Loucy (cell line): ENCODE measurements at regions not wholly inside any gene's neighbourhood (a gene's known extent, or its start where the extent isn't known, plus 50 kb on each side); places are given as distances from the start of the nearest gene placed in this dataset.

Experiments
- EZH2phosphoT487 ChIP-seq: fragments of 200-600 bp; IDR thresholded peaks from 2 replicates; pipeline ENCODE4 v1.6.1; 2018; ENCODE audit warnings: antibody characterized with exemption, mild to moderate bottlenecking, moderate library complexity, borderline replicate concordance
- TF ChIP-seq, protein P1 (sequence below): fragments of 200-600 bp; sonication (generic); conservative IDR thresholded peaks from 2 replicates; pipeline ENCODE4 v1.5.1; 2014; ENCODE audit warnings: mild to moderate bottlenecking, antibody characterized with exemption, low read length

- TF ChIP-seq, protein P1, sequence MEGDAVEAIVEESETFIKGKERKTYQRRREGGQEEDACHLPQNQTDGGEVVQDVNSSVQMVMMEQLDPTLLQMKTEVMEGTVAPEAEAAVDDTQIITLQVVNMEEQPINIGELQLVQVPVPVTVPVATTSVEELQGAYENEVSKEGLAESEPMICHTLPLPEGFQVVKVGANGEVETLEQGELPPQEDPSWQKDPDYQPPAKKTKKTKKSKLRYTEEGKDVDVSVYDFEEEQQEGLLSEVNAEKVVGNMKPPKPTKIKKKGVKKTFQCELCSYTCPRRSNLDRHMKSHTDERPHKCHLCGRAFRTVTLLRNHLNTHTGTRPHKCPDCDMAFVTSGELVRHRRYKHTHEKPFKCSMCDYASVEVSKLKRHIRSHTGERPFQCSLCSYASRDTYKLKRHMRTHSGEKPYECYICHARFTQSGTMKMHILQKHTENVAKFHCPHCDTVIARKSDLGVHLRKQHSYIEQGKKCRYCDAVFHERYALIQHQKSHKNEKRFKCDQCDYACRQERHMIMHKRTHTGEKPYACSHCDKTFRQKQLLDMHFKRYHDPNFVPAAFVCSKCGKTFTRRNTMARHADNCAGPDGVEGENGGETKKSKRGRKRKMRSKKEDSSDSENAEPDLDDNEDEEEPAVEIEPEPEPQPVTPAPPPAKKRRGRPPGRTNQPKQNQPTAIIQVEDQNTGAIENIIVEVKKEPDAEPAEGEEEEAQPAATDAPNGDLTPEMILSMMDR: no peak
- TF ChIP-seq EZH2phosphoT487: no peak
Observed at GRCh38 chr18:77495079-77495478, 245.4 kb downstream of the GALR1 start.
